ENCODE measurements at regions not wholly inside any gene's neighbourhood (a gene's known extent, or its start where the extent isn't known, plus 50 kb on each side); places are given as distances from the start of the nearest gene placed in this dataset.

GRCh38 chr12:61011767-61012423 is 1248.3 kb upstream of the USP15 start:
- Mint-ChIP-seq H3K27ac (no peak overlapping the region), H3K4me3 (no peak overlapping the region), H3K36me3 (ENCODE audit: low read depth) (no peaks in the 10 kb centered on the region), H3K9me3 (peaks cover 5% of the 10 kb centered on the region), H3K27me3 (ENCODE audit: low read depth) (no peaks in the 10 kb centered on the region), H3K4me1 (ENCODE audit: low read depth) (no peaks in the 10 kb centered on the region)

GRCh38 chr12:61018571-61018970 is 1241.6 kb upstream of the USP15 start:
- H3K4me1 Mint-ChIP-seq (ENCODE audit: low read depth) = no peaks in the 10 kb centered on the region

DNA sequence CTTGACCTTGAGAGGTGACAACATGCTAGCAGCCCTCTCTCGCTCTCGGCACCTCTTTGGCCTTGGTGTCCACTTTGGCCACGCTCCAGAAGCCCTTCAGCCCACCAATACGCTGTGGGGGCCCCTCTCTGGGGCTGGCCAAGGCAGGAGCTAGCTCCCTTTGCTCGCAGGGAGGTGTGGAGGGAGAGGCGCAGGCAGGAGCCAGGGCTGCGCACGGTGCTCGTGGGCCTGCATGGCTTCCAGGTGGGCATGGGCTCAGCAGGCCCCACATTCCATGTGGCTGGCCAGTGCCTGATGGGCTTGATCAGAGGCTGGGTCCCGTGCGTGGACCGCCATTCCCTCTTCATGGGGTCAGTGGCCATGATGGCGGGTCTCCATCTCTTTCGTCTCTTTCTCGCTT is 1237.0 kb upstream of the USP15 start:
- Mint-ChIP-seq H3K27ac (no peak overlapping the region), H3K36me3 (ENCODE audit: low read depth) (no peaks in the 10 kb centered on the region), H3K4me1 (ENCODE audit: low read depth) (no peaks in the 10 kb centered on the region), H3K27me3 (ENCODE audit: low read depth) (no peaks in the 10 kb centered on the region), H3K4me3 (no peak overlapping the region), H3K9me3 (peaks cover 28% of the 10 kb centered on the region)

More at GRCh38 chr12:61018571-61018970, 1241.6 kb upstream of the USP15 start:
- H3K4me3 Mint-ChIP-seq = no peak overlapping the region
- H3K36me3 Mint-ChIP-seq (ENCODE audit: low read depth) = no peaks in the 10 kb centered on the region
- no peaks in the 10 kb centered on the region for H3K27me3 Mint-ChIP-seq (ENCODE audit: low read depth)
- peaks cover 35% of the 10 kb centered on the region for H3K9me3 Mint-ChIP-seq
- no peak overlapping the region for H3K27ac Mint-ChIP-seq

DNA sequence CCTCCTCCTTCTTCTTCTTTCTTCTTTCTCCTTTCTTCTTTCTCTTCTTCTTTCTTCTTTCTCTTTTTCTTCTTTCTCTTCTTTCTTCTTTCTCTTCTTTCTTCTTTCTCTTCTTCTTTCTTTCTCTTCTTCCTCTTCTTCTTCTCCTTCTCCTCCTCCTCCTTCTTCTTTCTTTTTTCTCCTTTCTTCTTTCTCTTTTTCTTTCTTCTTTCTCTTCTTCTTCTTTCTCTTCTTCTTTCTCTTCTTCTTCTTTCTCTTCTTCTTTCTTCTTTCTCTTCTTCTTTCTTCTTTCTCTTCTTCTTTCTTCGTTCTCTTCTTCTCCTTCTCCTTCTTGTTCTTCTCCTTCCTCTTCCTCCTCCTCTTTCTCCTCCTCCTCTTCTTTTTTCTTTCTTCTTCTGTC is 1230.7 kb upstream of the USP15 start:
- peaks cover 13% of the 10 kb centered on the region for H3K9me3 Mint-ChIP-seq
- no peaks in the 10 kb centered on the region for H3K27me3 Mint-ChIP-seq (ENCODE audit: low read depth)
- H3K4me3 Mint-ChIP-seq = no peak overlapping the region
- H3K36me3 Mint-ChIP-seq (ENCODE audit: low read depth) = no peaks in the 10 kb centered on the region
- no peak overlapping the region for H3K27ac Mint-ChIP-seq
- H3K4me1 Mint-ChIP-seq (ENCODE audit: low read depth) = no peaks in the 10 kb centered on the region

GRCh38 chr12:61037792-61038191 is 1222.4 kb upstream of the USP15 start:
- Mint-ChIP-seq H3K27me3 (ENCODE audit: low read depth) (no peaks in the 10 kb centered on the region), H3K27ac (no peak overlapping the region), H3K4me3 (no peak overlapping the region), H3K9me3 (peaks cover 10% of the 10 kb centered on the region), H3K4me1 (ENCODE audit: low read depth) (no peaks in the 10 kb centered on the region), H3K36me3 (ENCODE audit: low read depth) (no peaks in the 10 kb centered on the region)

- Mint-ChIP-seq H3K36me3 (ENCODE audit: low read depth) (no peaks in the 10 kb centered on the region), H3K4me1 (ENCODE audit: low read depth) (no peaks in the 10 kb centered on the region), H3K27ac (no peak overlapping the region), H3K27me3 (ENCODE audit: low read depth) (no peaks in the 10 kb centered on the region), H3K4me3 (no peak overlapping the region), H3K9me3 (peaks cover 4% of the 10 kb centered on the region)
Observed at GRCh38 chr12:61043838-61044237, 1216.4 kb upstream of the USP15 start.

- H3K4me3 Mint-ChIP-seq = no peak overlapping the region
- H3K9me3 Mint-ChIP-seq = peaks cover 4% of the 10 kb centered on the region
- H3K36me3 Mint-ChIP-seq (ENCODE audit: low read depth) = no peaks in the 10 kb centered on the region
- no peaks in the 10 kb centered on the region for H3K27me3 Mint-ChIP-seq (ENCODE audit: low read depth)
- no peaks in the 10 kb centered on the region for H3K4me1 Mint-ChIP-seq (ENCODE audit: low read depth)
- no peak overlapping the region for H3K27ac Mint-ChIP-seq
Observed at GRCh38 chr12:61044766-61045165, 1215.4 kb upstream of the USP15 start.

DNA sequence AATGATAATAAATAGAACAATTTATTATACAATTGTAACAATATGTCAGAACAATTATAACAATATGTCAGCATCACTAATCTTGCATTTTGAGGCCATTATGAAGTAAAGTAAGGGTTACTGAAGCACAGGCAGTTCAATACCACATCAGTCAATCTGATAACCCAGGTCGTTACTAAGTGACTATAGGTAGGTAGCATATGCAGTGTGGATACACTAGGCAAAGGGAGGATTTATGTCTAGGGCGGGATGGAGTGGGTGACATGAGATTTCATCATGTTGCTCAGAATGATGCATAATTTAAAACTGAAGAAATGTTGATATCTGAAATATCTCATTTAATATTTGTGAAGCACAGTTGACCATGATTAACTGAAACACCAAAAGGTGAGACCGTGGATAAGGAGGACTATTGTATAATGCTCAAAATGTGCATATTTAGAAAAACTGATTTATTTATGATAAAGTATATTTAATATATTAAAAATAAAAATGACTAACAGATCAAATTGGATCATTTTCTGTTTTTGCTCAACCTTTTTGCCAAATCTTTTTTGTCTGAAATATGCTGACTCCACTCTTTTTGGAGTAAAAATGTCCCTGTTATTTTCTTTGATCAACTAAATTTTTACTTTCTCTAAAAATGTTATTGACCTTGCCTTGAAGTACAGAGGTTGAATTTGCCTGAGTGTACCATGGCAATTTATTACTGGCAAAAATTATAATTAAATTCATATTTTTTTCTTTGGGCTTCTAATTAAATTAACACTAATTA is 1189.4 kb upstream of the USP15 start:
- H3K27ac Mint-ChIP-seq = no peak overlapping the region

DNA sequence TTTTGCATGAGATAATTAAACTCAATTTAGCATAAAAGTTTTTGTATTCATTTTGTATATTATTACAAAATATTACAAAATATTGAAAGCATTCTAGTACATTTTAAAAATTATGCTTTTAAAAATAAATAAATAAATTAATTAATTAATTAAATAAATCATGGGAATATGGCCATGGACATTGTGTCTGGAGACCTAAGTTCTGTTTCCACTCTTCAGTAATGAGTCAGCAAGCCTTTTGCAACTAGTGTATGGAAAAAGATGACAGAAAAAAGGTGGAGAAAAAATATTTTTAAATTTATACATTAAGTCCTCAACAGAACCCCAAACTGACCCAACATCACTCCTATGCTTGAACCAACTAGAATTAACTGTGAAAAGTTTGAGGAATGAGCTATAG is 1187.5 kb upstream of the USP15 start:
- Mint-ChIP-seq H3K27me3 (ENCODE audit: low read depth) (no peaks in the 10 kb centered on the region), H3K9me3 (peaks cover 14% of the 10 kb centered on the region), H3K4me1 (ENCODE audit: low read depth) (no peaks in the 10 kb centered on the region), H3K36me3 (ENCODE audit: low read depth) (no peaks in the 10 kb centered on the region), H3K4me3 (no peak overlapping the region), H3K27ac (no peak overlapping the region)

More for the DNA sequence above, 1189.4 kb upstream of the USP15 start:
- Mint-ChIP-seq H3K4me3 (no peak overlapping the region), H3K27me3 (ENCODE audit: low read depth) (no peaks in the 10 kb centered on the region), H3K36me3 (ENCODE audit: low read depth) (no peaks in the 10 kb centered on the region), H3K4me1 (ENCODE audit: low read depth) (no peaks in the 10 kb centered on the region), H3K9me3 (peaks cover 3% of the 10 kb centered on the region)

DNA sequence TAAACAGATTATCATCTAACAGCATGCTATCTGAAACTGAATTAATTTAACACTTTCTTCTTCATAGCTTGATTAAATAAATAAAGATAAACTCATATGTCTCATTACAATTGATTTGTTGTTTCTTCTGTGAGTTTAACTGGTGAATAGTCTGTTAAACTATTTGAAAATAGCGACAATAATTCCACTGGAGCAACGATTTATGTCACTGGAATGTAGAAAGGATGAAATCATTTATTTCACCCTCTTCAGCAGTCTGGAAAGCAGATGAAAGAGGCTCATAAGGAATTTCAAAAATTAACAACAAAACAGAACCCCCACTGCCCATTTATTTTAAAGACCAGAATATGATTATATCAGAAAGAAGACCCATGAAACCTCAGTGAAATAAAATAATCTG is 1165.1 kb upstream of the USP15 start:
- no peak overlapping the region for H3K4me3 Mint-ChIP-seq
- no peaks in the 10 kb centered on the region for H3K36me3 Mint-ChIP-seq (ENCODE audit: low read depth)
- H3K27me3 Mint-ChIP-seq (ENCODE audit: low read depth) = no peaks in the 10 kb centered on the region
- H3K4me1 Mint-ChIP-seq (ENCODE audit: low read depth) = no peaks in the 10 kb centered on the region
- no peak overlapping the region for H3K27ac Mint-ChIP-seq
- H3K9me3 Mint-ChIP-seq = peaks cover 8% of the 10 kb centered on the region

- H3K4me3 Mint-ChIP-seq = no peak overlapping the region
- H3K36me3 Mint-ChIP-seq (ENCODE audit: low read depth) = no peaks in the 10 kb centered on the region
- no peaks in the 10 kb centered on the region for H3K27me3 Mint-ChIP-seq (ENCODE audit: low read depth)
- peaks cover 4% of the 10 kb centered on the region for H3K9me3 Mint-ChIP-seq
- no peaks in the 10 kb centered on the region for H3K4me1 Mint-ChIP-seq (ENCODE audit: low read depth)
- no peak overlapping the region for H3K27ac Mint-ChIP-seq
Observed at GRCh38 chr12:61098031-61098580, 1162.1 kb upstream of the USP15 start.

DNA sequence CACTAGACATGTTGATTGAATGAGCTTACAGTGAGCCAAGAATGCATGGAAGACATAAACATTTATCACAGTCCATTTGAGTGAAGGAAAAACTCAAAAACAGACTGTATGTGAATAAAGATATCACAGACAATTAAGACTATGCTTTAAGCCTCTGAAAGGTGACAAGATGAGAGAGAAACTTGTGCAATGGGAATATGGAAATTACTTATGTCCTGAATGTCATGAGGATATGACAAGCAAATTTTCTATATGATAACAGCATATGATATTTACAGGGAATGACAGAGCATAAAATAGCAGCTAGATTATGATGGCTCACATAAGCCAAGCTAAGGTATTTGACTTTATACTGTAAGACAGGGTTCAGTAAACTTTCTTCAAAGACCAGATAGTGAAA is 1153.1 kb upstream of the USP15 start:
- no peak overlapping the region for H3K4me3 Mint-ChIP-seq
- H3K27ac Mint-ChIP-seq = no peak overlapping the region
- H3K27me3 Mint-ChIP-seq (ENCODE audit: low read depth) = no peaks in the 10 kb centered on the region
- H3K4me1 Mint-ChIP-seq (ENCODE audit: low read depth) = no peaks in the 10 kb centered on the region
- no peaks in the 10 kb centered on the region for H3K36me3 Mint-ChIP-seq (ENCODE audit: low read depth)
- H3K9me3 Mint-ChIP-seq = peaks cover 11% of the 10 kb centered on the region

- peaks cover 21% of the 10 kb centered on the region for H3K9me3 Mint-ChIP-seq
- no peaks in the 10 kb centered on the region for H3K4me1 Mint-ChIP-seq (ENCODE audit: low read depth)
- no peaks in the 10 kb centered on the region for H3K36me3 Mint-ChIP-seq (ENCODE audit: low read depth)
- no peak overlapping the region for H3K4me3 Mint-ChIP-seq
- H3K27me3 Mint-ChIP-seq (ENCODE audit: low read depth) = no peaks in the 10 kb centered on the region
- no peak overlapping the region for H3K27ac Mint-ChIP-seq
Observed at GRCh38 chr12:61111218-61111617, 1149.0 kb upstream of the USP15 start.

DNA sequence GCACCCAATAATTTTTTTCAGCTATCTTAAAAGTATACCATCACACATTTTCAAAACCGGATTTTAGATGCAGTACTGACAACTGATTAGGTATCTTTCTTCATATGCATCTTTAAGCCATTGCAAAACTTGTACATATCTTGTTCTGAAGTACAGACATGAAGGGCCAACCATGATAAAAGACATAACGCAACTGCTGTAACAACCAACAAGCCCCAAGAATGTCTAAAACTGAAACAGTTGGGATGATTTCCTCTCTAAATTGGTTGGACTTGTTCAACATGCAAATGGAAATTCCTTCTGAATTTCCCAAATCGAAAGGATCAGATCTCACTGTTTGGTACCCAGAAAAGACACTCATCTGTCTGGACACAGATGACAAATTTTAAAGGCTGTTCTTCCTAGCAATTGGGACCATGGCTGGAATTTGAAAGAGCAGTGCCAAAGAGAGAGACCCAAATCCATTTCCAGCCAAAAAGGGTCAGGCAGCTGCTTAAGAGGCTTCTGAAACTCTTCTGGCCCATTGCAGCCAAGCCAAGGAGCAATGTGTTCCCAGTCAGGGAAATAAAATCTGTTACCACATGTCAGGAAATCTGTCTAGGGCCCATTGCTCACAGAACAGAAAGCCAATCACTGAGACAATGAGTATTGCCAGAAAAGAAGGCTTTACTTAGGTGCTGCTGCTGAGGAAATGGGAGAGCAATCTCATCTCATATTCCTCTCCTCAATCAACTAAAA is 1122.4 kb upstream of the USP15 start:
- peaks cover 7% of the 10 kb centered on the region for H3K9me3 Mint-ChIP-seq
- H3K27ac Mint-ChIP-seq = no peak overlapping the region
- H3K36me3 Mint-ChIP-seq (ENCODE audit: low read depth) = no peaks in the 10 kb centered on the region
- H3K4me3 Mint-ChIP-seq = no peak overlapping the region
- no peaks in the 10 kb centered on the region for H3K4me1 Mint-ChIP-seq (ENCODE audit: low read depth)
- H3K27me3 Mint-ChIP-seq (ENCODE audit: low read depth) = no peaks in the 10 kb centered on the region

DNA sequence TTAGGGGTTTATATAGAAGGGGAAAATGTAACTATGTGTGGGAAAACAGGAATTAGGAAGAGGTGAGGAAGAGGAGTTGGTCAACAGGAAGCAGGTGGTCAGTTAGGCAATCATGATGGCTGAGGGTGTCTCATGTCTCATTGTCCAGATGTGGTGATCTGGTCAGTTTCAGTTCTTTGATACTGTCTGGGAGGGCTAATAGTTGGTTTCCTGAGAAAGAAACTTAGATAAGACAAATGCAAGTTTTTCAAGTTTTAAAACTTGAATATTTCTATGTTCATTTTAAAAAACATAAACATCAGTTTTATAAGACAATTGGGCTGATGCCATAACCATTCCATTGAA is 1121.8 kb upstream of the USP15 start:
- H3K27me3 Mint-ChIP-seq (ENCODE audit: low read depth) = no peaks in the 10 kb centered on the region
- no peak overlapping the region for H3K27ac Mint-ChIP-seq
- no peak overlapping the region for H3K4me3 Mint-ChIP-seq
- peaks cover 7% of the 10 kb centered on the region for H3K9me3 Mint-ChIP-seq
- H3K36me3 Mint-ChIP-seq (ENCODE audit: low read depth) = no peaks in the 10 kb centered on the region
- no peaks in the 10 kb centered on the region for H3K4me1 Mint-ChIP-seq (ENCODE audit: low read depth)
